H1 (cell line): ENCODE measurements at regions not wholly inside any gene's neighbourhood (a gene's known extent, or its start where the extent isn't known, plus 50 kb on each side); places are given as distances from the start of the nearest gene placed in this dataset.

Source experiments
- CTCF ChIA-PET: fragments of 300-600 bp; sonication (Branson Sonifier 250); formaldehyde crosslinking; loops from one replicate; lab custom pipeline; 2021; ENCODE audit not compliant: partially characterized antibody; lab: Charles Lee
- POLR2A ChIA-PET: fragments of 300-600 bp; sonication (Branson Sonifier 250); formaldehyde crosslinking; loops from one replicate; lab custom pipeline; 2021; ENCODE audit warnings: inconsistent platforms; ENCODE audit not compliant: partially characterized antibody; lab: Charles Lee
- DNase-seq, 2 experiments: peaks; one replicate each; pipeline versions ENCODE4 v3.0.0 to v3.0.0-alpha.2; 2010 to 2022; ENCODE audit warnings: low spot score in 2 of 2, low read depth in 1 of 2, mixed read lengths in 1 of 2
- FAIRE-seq: peaks from 2 replicates; lab custom pipeline; 2011; peaks lifted over from hg19 to GRCh38; lab: Jason Lieb, UNC
- H2AFZ ChIP-seq: 2 replicates; pipeline ENCODE4 v1.8.1; 2012; ENCODE audit warnings: low read length, inconsistent platforms
- H2AK5ac ChIP-seq: 2 replicates; pipeline ENCODE4 v1.6.1; 2013; ENCODE audit warnings: low read depth, low read length
- H2BK120ac ChIP-seq: replicated peaks from 2 replicates; pipeline ENCODE3; 2013; ENCODE audit warnings: low read depth, low read length, inconsistent platforms
- H2BK12ac ChIP-seq: 2 replicates; pipeline ENCODE4 v1.6.1; 2013; ENCODE audit warnings: low read depth, low read length
- H2BK15ac ChIP-seq: 2 replicates; pipeline ENCODE4 v1.6.1; 2013; ENCODE audit warnings: low read length
- H2BK20ac ChIP-seq: 2 replicates; pipeline ENCODE4 v1.6.1; 2013; ENCODE audit warnings: low read length
- H2BK5ac ChIP-seq: 2 replicates; pipeline ENCODE4 v1.6.1; 2013; ENCODE audit warnings: low read depth, low read length
- H3K14ac ChIP-seq: 2 replicates; pipeline ENCODE4 v1.6.1; 2013; ENCODE audit warnings: inconsistent platforms; ENCODE audit not compliant: insufficient read length
- H3K18ac ChIP-seq: 2 replicates; pipeline ENCODE4 v1.6.1; 2013; ENCODE audit warnings: low read length; ENCODE audit errors: extremely low read depth
- H3K23ac ChIP-seq: 2 replicates; pipeline ENCODE4 v1.6.1; 2013; ENCODE audit warnings: inconsistent platforms; ENCODE audit not compliant: insufficient read length
- H3K23me2 ChIP-seq: 2 replicates; pipeline ENCODE4 v1.6.1; 2013; ENCODE audit warnings: low read depth, low read length
- H3K27ac ChIP-seq: 2 replicates; pipeline ENCODE4 v1.6.1; 2011; ENCODE audit warnings: low read depth, low read length, inconsistent platforms
- H3K27me3 ChIP-seq, 4 experiments: replicated peaks in 1 of 4; 1 replicate in 1 of 4; 2 replicates in 3 of 4; pipeline versions ENCODE4 v1.6.1 to v1.8.1; 2011 to 2013; ENCODE audit warnings: low read length in 3 of 4, mild to moderate bottlenecking in 3 of 4, inconsistent platforms in 2 of 4, mixed read lengths in 2 of 4, moderate library complexity in 1 of 4; ENCODE audit not compliant: control insufficient read depth in 3 of 4, insufficient read depth in 3 of 4; ENCODE audit errors: extremely low read depth in 1 of 4
- H3K36me3 ChIP-seq, 4 experiments: 2 replicates each; pipeline versions ENCODE4 v1.6.1 to v1.8.1; 2011 to 2013; ENCODE audit warnings: mild to moderate bottlenecking in 4 of 4, low read length in 3 of 4, moderate library complexity in 2 of 4, control low read depth in 1 of 4, inconsistent platforms in 1 of 4; ENCODE audit not compliant: insufficient read depth in 4 of 4, control insufficient read depth in 2 of 4
- H3K4ac ChIP-seq: replicated peaks from 2 replicates; pipeline ENCODE3; 2013; ENCODE audit warnings: low read length, low read depth, mixed read lengths, inconsistent platforms; ENCODE audit not compliant: insufficient read length
- H3K4me1 ChIP-seq, 4 experiments: replicated peaks in 1 of 4; 1 replicate in 1 of 4; 2 replicates in 3 of 4; pipeline versions ENCODE4 v1.6.1 to v1.8.1; 2011 to 2013; ENCODE audit warnings: low read length in 3 of 4, inconsistent platforms in 2 of 4, mixed read lengths in 1 of 4; ENCODE audit not compliant: insufficient read depth in 4 of 4, control insufficient read depth in 3 of 4
- H3K4me2 ChIP-seq, 2 experiments: 2 replicates each; pipeline versions ENCODE4 v1.6.1 to v1.8.1; 2011 to 2013; ENCODE audit warnings: low read depth in 2 of 2, low read length in 2 of 2, control low read depth in 1 of 2, inconsistent platforms in 1 of 2, mild to moderate bottlenecking in 1 of 2; ENCODE audit not compliant: insufficient read depth in 1 of 2
- H3K4me3 ChIP-seq, 4 experiments: fragments of 200-600, 300-600 bp in 1 of 4; sonication (generic), shearing (Covaris generic), sonication (Bioruptor Twin) in 1 of 4; 2 replicates each; pipeline versions ENCODE4 v1.5.1 to v1.8.1; 2011 to 2016; ENCODE audit warnings: low read length in 4 of 4, low read depth in 3 of 4, control low read depth in 2 of 4, inconsistent platforms in 2 of 4, mild to moderate bottlenecking in 2 of 4, mixed read lengths in 1 of 4, moderate library complexity in 1 of 4; ENCODE audit not compliant: insufficient read depth in 2 of 4; ENCODE audit errors: extremely low read depth in 1 of 4
- H3K56ac ChIP-seq: replicated peaks from 2 replicates; pipeline ENCODE3; 2013; ENCODE audit warnings: low read depth, mild to moderate bottlenecking, mixed read lengths, low read length, inconsistent platforms; ENCODE audit not compliant: insufficient read length
- H3K79me1 ChIP-seq: 2 replicates; pipeline ENCODE4 v1.6.1; 2013; ENCODE audit warnings: low read depth, low read length, control low read depth
- H3K79me2 ChIP-seq, 2 experiments: 2 replicates each; pipeline versions ENCODE4 v1.6.1 to v1.8.1; 2012 to 2013; ENCODE audit warnings: low read length in 2 of 2, mild to moderate bottlenecking in 2 of 2, inconsistent platforms in 1 of 2; ENCODE audit not compliant: insufficient read depth in 2 of 2, control insufficient read depth in 1 of 2
- H3K9ac ChIP-seq, 4 experiments: replicated peaks in 1 of 4; 1 replicate in 1 of 4; 2 replicates in 3 of 4; pipeline versions ENCODE4 v1.6.1 to v1.8.1; 2011 to 2013; ENCODE audit warnings: low read depth in 3 of 4, low read length in 3 of 4, control low read depth in 2 of 4, mild to moderate bottlenecking in 2 of 4, moderate library complexity in 2 of 4, inconsistent platforms in 1 of 4; ENCODE audit errors: extremely low read depth in 1 of 4
- H3K9me3 ChIP-seq, 2 experiments: 2 replicates each; pipeline versions ENCODE4 v1.6.1 to v1.8.1; 2012 to 2013; ENCODE audit warnings: mild to moderate bottlenecking in 2 of 2, moderate library complexity in 2 of 2, control low read depth in 1 of 2, inconsistent platforms in 1 of 2, low read depth in 1 of 2, low read length in 1 of 2, mixed read lengths in 1 of 2; ENCODE audit not compliant: insufficient read depth in 2 of 2
- H4K20me1 ChIP-seq, 2 experiments: replicated peaks in 1 of 2; 2 replicates each; pipeline versions ENCODE3 to v1.8.1; 2011 to 2013; ENCODE audit warnings: inconsistent platforms in 2 of 2, low read length in 2 of 2, mild to moderate bottlenecking in 1 of 2; ENCODE audit not compliant: insufficient read depth in 2 of 2, control insufficient read depth in 1 of 2
- H4K5ac ChIP-seq: 2 replicates; pipeline ENCODE4 v1.6.1; 2013; ENCODE audit warnings: low read length, low read depth, mixed read lengths, inconsistent platforms; ENCODE audit not compliant: insufficient read length
- H4K8ac ChIP-seq: 2 replicates; pipeline ENCODE4 v1.8.0; 2013; ENCODE audit warnings: mild to moderate bottlenecking, moderate library complexity, low read length, inconsistent platforms; ENCODE audit not compliant: insufficient read depth; ENCODE audit errors: extremely low read depth
- H4K91ac ChIP-seq: replicated peaks from 2 replicates; pipeline ENCODE3; 2013; ENCODE audit warnings: low read length, mixed read lengths, inconsistent platforms; ENCODE audit not compliant: insufficient read length
- BRCA1 ChIP-seq: IDR thresholded peaks from 2 replicates; pipeline ENCODE4 v1.6.1; 2012; ENCODE audit warnings: low read depth, low read length, improper control_type of control experiment
- CBX5 ChIP-seq: fragments of 300-800, 300-1000 bp; sonication (generic); IDR thresholded peaks from 2 replicates; pipeline ENCODE4 v1.7.1; 2016; ENCODE audit warnings: antibody characterized with exemption, low read length, low read depth
- EP300 ChIP-seq, 2 experiments: IDR thresholded peaks; 1 replicate in 1 of 2; 2 replicates in 1 of 2; pipeline ENCODE4 v1.6.1; 2011 to 2012; ENCODE audit warnings: low read depth in 2 of 2, low read length in 2 of 2, mild to moderate bottlenecking in 2 of 2, borderline replicate concordance in 1 of 2, inconsistent platforms in 1 of 2, moderate library complexity in 1 of 2
- EZH2 ChIP-seq: fragments of 200-600 bp; sonication (generic); IDR thresholded peaks from 2 replicates; pipeline ENCODE4 v1.7.1; 2012; ENCODE audit warnings: low read depth, mild to moderate bottlenecking, moderate library complexity, low read length, inconsistent platforms; ENCODE audit not compliant: severe bottlenecking
- MAX ChIP-seq: IDR thresholded peaks from 2 replicates; pipeline ENCODE4 v1.6.1; 2012; ENCODE audit warnings: inconsistent platforms
- NANOG ChIP-seq: IDR thresholded peaks from 2 replicates; pipeline ENCODE4 v1.6.1; 2011; ENCODE audit warnings: low read length, low read depth, mild to moderate bottlenecking, inconsistent platforms; ENCODE audit not compliant: insufficient read depth, poor library complexity, severe bottlenecking
- SP4 ChIP-seq: IDR thresholded peaks from 2 replicates; pipeline ENCODE4 v1.6.1; 2012; ENCODE audit warnings: low read length, inconsistent platforms
- TBP ChIP-seq: IDR thresholded peaks from 2 replicates; pipeline ENCODE4 v1.6.1; 2011; ENCODE audit warnings: low read depth, low read length, improper control_type of control experiment
- WGBS, 2 experiments: shearing (Covaris generic) in 1 of 2; methylation state at CpG; one replicate each; pipeline versions ENCODE4 v1.1.6 to v1.1.7; 2013 to 2015; ENCODE audit warnings: low lambda C conversion rate in 2 of 2, mixed read lengths in 2 of 2, inconsistent platforms in 1 of 2, low coverage in 1 of 2, missing lambda C conversion rate in 1 of 2; ENCODE audit not compliant: insufficient replicate concordance in 2 of 2, insufficient coverage in 1 of 2, insufficient read length in 1 of 2; ENCODE audit errors: extremely low coverage in 1 of 2, missing lambda C conversion rate in 1 of 2; 5-methylcytosine and 5-hydroxymethylcytosine counted together
- TF ChIP-seq, protein P1 (sequence below): IDR thresholded peaks from 2 replicates; pipeline ENCODE4 v1.6.1; 2011; ENCODE audit warnings: low read length, improper control_type of control experiment

DNA sequence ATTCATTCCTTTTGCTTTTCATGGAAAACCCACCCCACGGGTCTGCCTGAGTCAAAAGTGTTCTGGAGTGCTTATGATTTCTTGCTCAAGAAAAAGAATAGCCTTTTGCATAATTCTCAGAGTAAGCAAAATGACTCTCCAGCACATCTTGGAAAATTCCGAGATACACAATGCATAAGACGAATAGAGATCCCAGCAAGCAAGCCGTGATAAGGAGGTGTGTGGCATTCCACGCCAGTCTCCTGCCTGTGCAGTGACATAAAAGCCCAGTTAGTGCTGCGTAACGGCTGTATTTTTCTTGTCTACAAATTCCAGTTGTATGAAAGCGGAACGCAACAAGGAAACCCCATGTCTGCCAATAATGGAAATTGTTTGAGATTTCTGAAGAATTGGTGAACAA, 237.9 kb upstream of the GATB start:
- no peak for FAIRE-seq
- CTCF ChIA-PET: interaction anchor here (1.4 to 2.1 kb wide), 2 partner anchors 47 to 49 kb away, joined by 3 to 5 read pairs; no protein-coding TSS in a partner anchor

More for the DNA sequence above, 237.9 kb upstream of the GATB start:
- no peak overlapping the region for H2AFZ ChIP-seq
- 81% methylated on average over 9 of the region's 9 CpGs; no CpG with 5 or more reads in 1 of the 2 experiments for WGBS, 2 experiments
- no peaks in the 10 kb centered on the region for H3K27me3 ChIP-seq
- H3K23me2 ChIP-seq: no peaks in the 10 kb centered on the region
- no peak for DNase-seq
- peaks cover 0 to 11% (median 0%) of the 10 kb centered on the region in 4 experiments; a peak in 1 of 7 replicates for H3K4me1 ChIP-seq
- no peak overlapping the region for H3K56ac ChIP-seq
- no peak overlapping the region for H3K27ac ChIP-seq
- no peak overlapping the region for H3K9ac ChIP-seq
- no peak for TF ChIP-seq SP4
- TF ChIP-seq TBP: no peak
- no peak for TF ChIP-seq MAX
- TF ChIP-seq BRCA1: no peak
- TF ChIP-seq EZH2: no peak
- no peak for TF ChIP-seq NANOG
- TF ChIP-seq EP300 (IDR thresholded peaks at IDR 0.05; ENCODE audit: borderline replicate concordance in 1 of 2, low read depth in 2 of 2, low read length in 2 of 2): no peak
- no peak for TF ChIP-seq CBX5
- TF ChIP-seq, protein P1, sequence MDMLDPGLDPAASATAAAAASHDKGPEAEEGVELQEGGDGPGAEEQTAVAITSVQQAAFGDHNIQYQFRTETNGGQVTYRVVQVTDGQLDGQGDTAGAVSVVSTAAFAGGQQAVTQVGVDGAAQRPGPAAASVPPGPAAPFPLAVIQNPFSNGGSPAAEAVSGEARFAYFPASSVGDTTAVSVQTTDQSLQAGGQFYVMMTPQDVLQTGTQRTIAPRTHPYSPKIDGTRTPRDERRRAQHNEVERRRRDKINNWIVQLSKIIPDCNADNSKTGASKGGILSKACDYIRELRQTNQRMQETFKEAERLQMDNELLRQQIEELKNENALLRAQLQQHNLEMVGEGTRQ: no peak
- no peaks in the 10 kb centered on the region for H4K20me1 ChIP-seq
- POLR2A ChIA-PET: no interaction called here
- no peak overlapping the region for H2AK5ac ChIP-seq
- H3K14ac ChIP-seq: no peak overlapping the region
- no peak overlapping the region for H4K91ac ChIP-seq
- no peak overlapping the region for H2BK120ac ChIP-seq
- no peak overlapping the region for H4K8ac ChIP-seq
- H2BK20ac ChIP-seq: no peak overlapping the region
- H2BK15ac ChIP-seq: no peak overlapping the region
- no peaks in the 10 kb centered on the region for H3K79me2 ChIP-seq
- H3K4ac ChIP-seq: no peak overlapping the region
- H3K4me2 ChIP-seq: no peak overlapping the region
- no peak overlapping the region for H4K5ac ChIP-seq
- no peak overlapping the region for H2BK5ac ChIP-seq
- no peaks in the 10 kb centered on the region for H3K36me3 ChIP-seq
- H3K23ac ChIP-seq: no peak overlapping the region
- no peaks in the 10 kb centered on the region for H3K9me3 ChIP-seq
- no peak overlapping the region for H3K18ac ChIP-seq
- no peak overlapping the region for H3K4me3 ChIP-seq
- H3K79me1 ChIP-seq: no peaks in the 10 kb centered on the region
- H2BK12ac ChIP-seq: no peak overlapping the region
